Activated CD4-positive, alpha-beta T cell treated with anti-CD3 and anti-CD28 coated beads, Interleukin-2, amount 50 U/mL, for 24 hours (primary cell): ENCODE measurements at regions not wholly inside any gene's neighbourhood (a gene's known extent, or its start where the extent isn't known, plus 50 kb on each side); places are given as distances from the start of the nearest gene placed in this dataset.
"Not testable (repeated sequence)": the region's sequence is repeated elsewhere in the genome, so short reads cannot be mapped to it uniquely, and the experiment has no call there.

ENCODE experiments used
- DNase-seq, 2 donors: peaks; one replicate each; pipeline ENCODE4 v3.0.0-alpha.2; 2020; ENCODE audit warnings: low read depth in 1 of 2, low spot score in 1 of 2

DNA sequence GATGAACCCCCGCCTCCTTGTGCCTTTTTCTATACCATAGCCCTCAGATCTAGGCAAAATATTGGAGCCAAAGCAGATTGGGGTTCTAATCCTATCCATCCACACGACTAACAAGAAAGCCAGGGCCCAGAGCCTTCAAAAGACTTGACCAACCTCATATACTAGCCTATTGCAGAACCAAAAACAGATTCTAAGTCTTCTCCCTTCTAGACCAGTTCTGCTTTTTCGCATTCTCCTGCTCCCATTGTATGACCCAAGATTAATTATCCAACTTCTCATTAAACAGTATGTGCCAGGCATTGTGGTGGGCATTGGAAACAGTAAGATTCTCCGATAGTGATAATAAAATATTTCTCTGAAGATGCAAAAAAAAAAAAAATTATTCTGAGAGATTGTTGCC, 113.7 kb upstream of the JARID2 start:
- no peak for DNase-seq

DNA sequence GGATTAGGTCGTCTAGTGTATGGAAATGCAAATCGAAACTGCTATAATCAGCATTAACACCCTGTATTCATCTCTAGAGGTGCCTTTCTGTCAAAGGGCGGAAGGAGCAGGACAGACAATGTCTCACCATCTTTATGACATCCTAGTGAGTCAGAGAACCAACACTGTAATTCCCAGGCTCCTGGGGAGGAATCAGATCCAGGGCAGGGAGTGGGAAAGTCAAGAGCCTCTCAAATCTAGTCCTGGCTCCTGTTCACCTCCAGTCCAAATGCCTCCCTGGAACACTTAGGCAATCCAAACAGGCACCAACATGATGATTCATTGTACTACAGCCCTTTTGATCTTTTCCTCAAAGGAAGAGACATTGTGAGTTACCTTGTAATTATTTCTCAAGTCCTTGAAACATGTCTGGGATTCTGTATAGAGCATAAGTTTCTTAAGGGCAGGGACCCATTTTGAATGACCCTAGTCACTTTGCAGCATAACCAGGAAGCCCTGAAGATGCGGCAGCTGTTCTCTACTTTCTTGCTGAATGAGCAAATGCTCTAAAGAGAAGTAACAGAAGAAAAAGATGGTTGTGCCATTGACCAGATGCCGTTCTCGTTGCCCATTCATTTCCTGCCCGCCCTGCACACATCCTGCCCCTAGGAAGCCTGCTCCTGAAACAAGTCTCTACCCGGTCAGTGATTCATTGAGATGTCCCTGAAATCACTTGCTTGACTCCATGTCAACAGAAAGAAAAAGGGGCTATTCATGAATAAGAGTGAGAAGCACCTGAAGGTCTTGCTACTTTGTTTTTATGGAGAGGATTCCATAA, 112.8 kb upstream of the JARID2 start:
- DNase-seq, result no peak

DNA sequence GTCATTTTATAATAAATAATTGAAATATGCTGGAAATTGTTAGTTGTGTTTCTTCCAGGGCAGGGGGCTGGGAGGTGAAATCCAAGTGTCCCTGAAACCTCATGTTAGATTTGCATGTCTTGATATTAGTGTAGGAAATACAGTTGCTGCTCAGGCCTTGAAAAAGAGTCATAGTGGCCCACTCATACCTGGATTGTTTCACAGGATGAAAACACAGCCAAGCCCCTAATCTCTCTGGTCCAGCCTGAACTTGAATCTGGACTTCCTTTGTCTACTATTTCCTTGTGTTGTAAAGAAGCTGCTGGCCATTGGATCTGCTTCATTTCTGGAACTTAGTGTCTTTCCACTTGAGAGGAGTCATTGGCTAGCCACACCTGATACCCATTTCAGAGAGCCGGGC, 108.8 kb upstream of the JARID2 start:
- DNase-seq, result no peak

- DNase-seq, result no peak
Measured at GRCh38 chr6:15143086-15143485, 102.8 kb upstream of the JARID2 start.

DNA sequence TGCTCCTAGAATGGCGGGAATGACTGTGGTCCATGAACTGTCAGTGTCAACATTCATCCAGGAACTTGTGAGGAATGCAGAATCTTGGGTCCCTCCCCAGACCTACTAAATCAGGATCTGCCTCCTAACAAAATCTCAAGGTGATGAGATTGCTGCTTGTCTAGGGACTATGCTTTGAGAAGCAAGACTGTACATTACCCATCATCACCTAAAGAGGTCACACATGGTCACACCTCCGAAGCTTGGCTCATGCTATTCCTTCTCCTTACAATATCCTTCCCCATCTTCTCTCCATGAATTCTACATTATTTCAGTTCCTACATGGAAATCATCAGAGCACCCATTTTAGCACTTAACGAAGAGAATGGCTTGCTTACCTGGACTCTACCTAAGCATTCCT, 102.3 kb upstream of the JARID2 start:
- DNase-seq, result no peak

- DNase-seq, result no peak
Measured at GRCh38 chr6:15145821-15146220, 100.0 kb upstream of the JARID2 start.

GRCh38 chr6:15147827-15148226, 98.0 kb upstream of the JARID2 start:
- DNase-seq, result no peak

- no peak for DNase-seq
Measured at GRCh38 chr6:15148356-15148946, 97.4 kb upstream of the JARID2 start.

GRCh38 chr6:15150207-15150606, 95.7 kb upstream of the JARID2 start:
- no peak for DNase-seq

DNA sequence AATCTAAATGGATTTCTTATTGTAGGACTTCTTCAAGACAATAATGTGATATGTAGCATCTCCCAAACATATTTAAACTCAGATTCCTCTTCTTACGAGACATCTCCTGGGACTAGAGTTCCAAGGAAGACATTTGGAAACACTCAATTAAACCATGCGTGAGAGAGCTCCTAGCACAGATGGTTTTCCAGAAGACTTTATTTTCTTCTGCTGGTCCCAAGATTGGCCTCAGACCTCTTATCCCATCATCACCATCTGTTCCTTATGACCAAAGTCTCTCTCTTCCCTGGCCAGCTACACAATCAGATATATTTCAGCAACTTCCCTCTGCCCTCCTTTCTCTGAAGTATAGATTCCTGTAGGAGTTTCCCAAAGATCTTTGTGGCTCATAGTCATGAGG, 93.2 kb upstream of the JARID2 start:
- no peak for DNase-seq

DNA sequence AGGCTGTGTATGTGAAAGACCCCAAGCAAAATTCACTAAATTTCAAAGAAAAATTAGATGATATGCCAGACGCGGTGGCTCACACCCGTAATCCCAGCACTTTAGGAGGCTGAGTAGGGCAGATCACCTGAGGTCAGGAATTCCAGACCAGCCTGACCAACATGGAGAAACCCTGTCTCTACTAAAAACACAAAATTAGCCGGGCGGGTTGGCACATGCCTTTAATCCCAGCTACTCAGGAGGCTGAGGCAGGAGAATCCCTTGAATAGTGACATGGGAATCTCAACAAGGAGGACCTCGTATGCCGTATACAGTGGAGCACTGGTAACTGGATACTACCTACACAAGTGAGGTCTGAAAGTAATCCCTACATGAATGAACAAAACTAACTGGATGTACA, 92.7 kb upstream of the JARID2 start:
- DNase-seq, result no peak

GRCh38 chr6:15157479-15157878, 88.4 kb upstream of the JARID2 start:
- DNase-seq, result no peak

DNA sequence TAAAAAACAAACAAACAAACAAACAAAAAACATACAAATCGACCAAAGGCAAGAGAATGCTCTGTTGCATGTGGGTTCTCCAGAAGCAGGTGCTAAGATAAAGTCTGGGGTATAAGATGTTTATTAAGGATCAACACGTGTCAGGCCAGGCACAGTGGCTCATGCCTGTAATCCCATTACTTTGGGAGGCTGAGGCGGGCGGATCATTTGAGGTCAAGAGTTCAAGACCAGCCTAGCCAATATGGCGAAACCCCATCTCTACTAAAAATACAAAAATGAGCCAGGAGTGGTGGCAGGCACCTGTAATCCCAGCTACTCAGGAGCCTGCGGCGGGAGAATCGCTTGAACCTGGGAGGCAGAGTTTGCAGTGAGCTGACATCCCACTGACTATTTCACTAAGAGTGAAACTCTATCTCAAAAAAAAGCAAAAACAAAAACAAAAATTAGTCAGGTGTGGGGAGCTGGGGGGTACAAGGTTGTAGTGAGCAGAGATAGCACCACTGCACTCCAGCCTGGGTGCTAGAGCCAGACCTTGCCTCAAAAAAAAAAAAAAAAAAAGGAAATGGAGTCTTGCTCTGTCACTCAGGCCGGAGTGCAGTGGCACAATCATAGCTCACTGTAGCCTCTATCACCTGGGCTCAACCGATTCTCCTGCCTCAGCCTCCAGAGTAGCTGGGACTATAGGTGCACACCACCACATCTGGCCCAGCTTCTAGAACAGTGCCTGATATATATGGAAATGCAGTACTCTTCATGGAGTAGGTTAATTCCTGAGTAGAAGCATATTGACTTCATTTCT, 86.8 kb upstream of the JARID2 start:
- DNase-seq, result no peak

DNA sequence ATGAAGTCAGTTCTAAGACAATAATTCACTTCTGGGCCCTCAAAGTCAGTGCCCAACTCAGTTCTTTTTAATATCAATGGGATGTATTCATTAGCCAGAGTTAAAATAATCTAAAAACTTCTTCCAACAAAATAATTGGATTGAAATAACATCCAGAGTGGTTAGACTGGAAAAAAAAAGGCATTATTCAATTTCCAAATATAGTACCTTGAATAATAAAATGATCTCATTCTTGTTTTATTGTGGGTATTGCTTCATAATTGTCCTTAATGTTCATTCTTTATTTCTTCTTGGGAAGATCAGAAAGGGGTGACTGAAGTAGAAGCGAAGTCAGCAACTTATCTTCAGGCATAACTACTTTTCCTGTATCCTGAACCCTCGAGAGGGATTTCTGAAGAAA, 85.1 kb upstream of the JARID2 start:
- no peak for DNase-seq

- DNase-seq, result not testable (repeated sequence)
Measured at GRCh38 chr6:15164855-15165254, 81.0 kb upstream of the JARID2 start.

DNA sequence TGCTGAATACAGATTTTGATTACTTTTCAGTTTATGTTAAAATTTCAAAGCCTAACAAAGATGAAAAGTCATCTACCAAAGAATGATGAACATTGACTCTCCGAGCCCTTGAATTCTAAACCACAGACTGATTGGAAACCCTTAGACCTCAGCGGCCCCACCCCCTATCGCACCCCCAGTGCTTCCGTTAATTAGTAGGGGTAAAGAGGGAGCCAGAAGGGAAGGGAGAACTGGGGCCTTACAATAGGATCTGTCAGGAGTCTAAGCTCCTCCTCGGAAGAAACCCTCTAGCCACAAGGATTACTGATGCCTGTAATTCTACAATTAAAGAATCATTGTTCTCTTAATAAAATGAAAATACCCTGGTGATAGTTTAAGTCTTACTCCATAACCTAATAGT, 79.7 kb upstream of the JARID2 start:
- no peak for DNase-seq

- DNase-seq, result no peak
Measured at GRCh38 chr6:15170126-15170525, 75.7 kb upstream of the JARID2 start.

- DNase-seq, result no peak
Measured at GRCh38 chr6:15171026-15171425, 74.8 kb upstream of the JARID2 start.

- no peak for DNase-seq
Measured at GRCh38 chr6:15176816-15177370, 69.0 kb upstream of the JARID2 start.

GRCh38 chr6:15183979-15184378, 61.9 kb upstream of the JARID2 start:
- peak; percentile 3 to 15 for DNase-seq

- peak; percentile 10 to 60 for DNase-seq
Measured at GRCh38 chr6:15184441-15184861, 61.4 kb upstream of the JARID2 start.

GRCh38 chr6:15185111-15185510, 60.8 kb upstream of the JARID2 start:
- not testable (repeated sequence) for DNase-seq
